H1 (cell line): ENCODE measurements at regions not wholly inside any gene's neighbourhood (a gene's known extent, or its start where the extent isn't known, plus 50 kb on each side); places are given as distances from the start of the nearest gene placed in this dataset.

Experiments used
- CTCF ChIA-PET: fragments of 300-600 bp; sonication (Branson Sonifier 250); formaldehyde crosslinking; loops from one replicate; lab custom pipeline; 2021; ENCODE audit not compliant: partially characterized antibody; lab: Charles Lee
- POLR2A ChIA-PET: fragments of 300-600 bp; sonication (Branson Sonifier 250); formaldehyde crosslinking; loops from one replicate; lab custom pipeline; 2021; ENCODE audit warnings: inconsistent platforms; ENCODE audit not compliant: partially characterized antibody; lab: Charles Lee
- DNase-seq, 2 experiments: peaks; one replicate each; pipeline versions ENCODE4 v3.0.0 to v3.0.0-alpha.2; 2010 to 2022; ENCODE audit warnings: low spot score in 2 of 2, low read depth in 1 of 2, mixed read lengths in 1 of 2
- FAIRE-seq: peaks from 2 replicates; lab custom pipeline; 2011; peaks lifted over from hg19 to GRCh38; lab: Jason Lieb, UNC
- H2AFZ ChIP-seq: 2 replicates; pipeline ENCODE4 v1.8.1; 2012; ENCODE audit warnings: low read length, inconsistent platforms
- H2AK5ac ChIP-seq: 2 replicates; pipeline ENCODE4 v1.6.1; 2013; ENCODE audit warnings: low read depth, low read length
- H2BK120ac ChIP-seq: replicated peaks from 2 replicates; pipeline ENCODE3; 2013; ENCODE audit warnings: low read depth, low read length, inconsistent platforms
- H2BK12ac ChIP-seq: 2 replicates; pipeline ENCODE4 v1.6.1; 2013; ENCODE audit warnings: low read depth, low read length
- H2BK15ac ChIP-seq: 2 replicates; pipeline ENCODE4 v1.6.1; 2013; ENCODE audit warnings: low read length
- H2BK20ac ChIP-seq: 2 replicates; pipeline ENCODE4 v1.6.1; 2013; ENCODE audit warnings: low read length
- H2BK5ac ChIP-seq: 2 replicates; pipeline ENCODE4 v1.6.1; 2013; ENCODE audit warnings: low read depth, low read length
- H3K14ac ChIP-seq: 2 replicates; pipeline ENCODE4 v1.6.1; 2013; ENCODE audit warnings: inconsistent platforms; ENCODE audit not compliant: insufficient read length
- H3K18ac ChIP-seq: 2 replicates; pipeline ENCODE4 v1.6.1; 2013; ENCODE audit warnings: low read length; ENCODE audit errors: extremely low read depth
- H3K23ac ChIP-seq: 2 replicates; pipeline ENCODE4 v1.6.1; 2013; ENCODE audit warnings: inconsistent platforms; ENCODE audit not compliant: insufficient read length
- H3K23me2 ChIP-seq: 2 replicates; pipeline ENCODE4 v1.6.1; 2013; ENCODE audit warnings: low read depth, low read length
- H3K27ac ChIP-seq: 2 replicates; pipeline ENCODE4 v1.6.1; 2011; ENCODE audit warnings: low read depth, low read length, inconsistent platforms
- H3K27me3 ChIP-seq, 4 experiments: replicated peaks in 1 of 4; 1 replicate in 1 of 4; 2 replicates in 3 of 4; pipeline versions ENCODE4 v1.6.1 to v1.8.1; 2011 to 2013; ENCODE audit warnings: low read length in 3 of 4, mild to moderate bottlenecking in 3 of 4, inconsistent platforms in 2 of 4, mixed read lengths in 2 of 4, moderate library complexity in 1 of 4; ENCODE audit not compliant: control insufficient read depth in 3 of 4, insufficient read depth in 3 of 4; ENCODE audit errors: extremely low read depth in 1 of 4
- H3K36me3 ChIP-seq, 4 experiments: 2 replicates each; pipeline versions ENCODE4 v1.6.1 to v1.8.1; 2011 to 2013; ENCODE audit warnings: mild to moderate bottlenecking in 4 of 4, low read length in 3 of 4, moderate library complexity in 2 of 4, control low read depth in 1 of 4, inconsistent platforms in 1 of 4; ENCODE audit not compliant: insufficient read depth in 4 of 4, control insufficient read depth in 2 of 4
- H3K4ac ChIP-seq: replicated peaks from 2 replicates; pipeline ENCODE3; 2013; ENCODE audit warnings: low read length, low read depth, mixed read lengths, inconsistent platforms; ENCODE audit not compliant: insufficient read length
- H3K4me1 ChIP-seq, 4 experiments: replicated peaks in 1 of 4; 1 replicate in 1 of 4; 2 replicates in 3 of 4; pipeline versions ENCODE4 v1.6.1 to v1.8.1; 2011 to 2013; ENCODE audit warnings: low read length in 3 of 4, inconsistent platforms in 2 of 4, mixed read lengths in 1 of 4; ENCODE audit not compliant: insufficient read depth in 4 of 4, control insufficient read depth in 3 of 4
- H3K4me2 ChIP-seq, 2 experiments: 2 replicates each; pipeline versions ENCODE4 v1.6.1 to v1.8.1; 2011 to 2013; ENCODE audit warnings: low read depth in 2 of 2, low read length in 2 of 2, control low read depth in 1 of 2, inconsistent platforms in 1 of 2, mild to moderate bottlenecking in 1 of 2; ENCODE audit not compliant: insufficient read depth in 1 of 2
- H3K4me3 ChIP-seq, 4 experiments: fragments of 200-600, 300-600 bp in 1 of 4; sonication (generic), shearing (Covaris generic), sonication (Bioruptor Twin) in 1 of 4; 2 replicates each; pipeline versions ENCODE4 v1.5.1 to v1.8.1; 2011 to 2016; ENCODE audit warnings: low read length in 4 of 4, low read depth in 3 of 4, control low read depth in 2 of 4, inconsistent platforms in 2 of 4, mild to moderate bottlenecking in 2 of 4, mixed read lengths in 1 of 4, moderate library complexity in 1 of 4; ENCODE audit not compliant: insufficient read depth in 2 of 4; ENCODE audit errors: extremely low read depth in 1 of 4
- H3K56ac ChIP-seq: replicated peaks from 2 replicates; pipeline ENCODE3; 2013; ENCODE audit warnings: low read depth, mild to moderate bottlenecking, mixed read lengths, low read length, inconsistent platforms; ENCODE audit not compliant: insufficient read length
- H3K79me1 ChIP-seq: 2 replicates; pipeline ENCODE4 v1.6.1; 2013; ENCODE audit warnings: low read depth, low read length, control low read depth
- H3K79me2 ChIP-seq, 2 experiments: 2 replicates each; pipeline versions ENCODE4 v1.6.1 to v1.8.1; 2012 to 2013; ENCODE audit warnings: low read length in 2 of 2, mild to moderate bottlenecking in 2 of 2, inconsistent platforms in 1 of 2; ENCODE audit not compliant: insufficient read depth in 2 of 2, control insufficient read depth in 1 of 2
- H3K9ac ChIP-seq, 4 experiments: replicated peaks in 1 of 4; 1 replicate in 1 of 4; 2 replicates in 3 of 4; pipeline versions ENCODE4 v1.6.1 to v1.8.1; 2011 to 2013; ENCODE audit warnings: low read depth in 3 of 4, low read length in 3 of 4, control low read depth in 2 of 4, mild to moderate bottlenecking in 2 of 4, moderate library complexity in 2 of 4, inconsistent platforms in 1 of 4; ENCODE audit errors: extremely low read depth in 1 of 4
- H3K9me3 ChIP-seq, 2 experiments: 2 replicates each; pipeline versions ENCODE4 v1.6.1 to v1.8.1; 2012 to 2013; ENCODE audit warnings: mild to moderate bottlenecking in 2 of 2, moderate library complexity in 2 of 2, control low read depth in 1 of 2, inconsistent platforms in 1 of 2, low read depth in 1 of 2, low read length in 1 of 2, mixed read lengths in 1 of 2; ENCODE audit not compliant: insufficient read depth in 2 of 2
- H4K20me1 ChIP-seq, 2 experiments: replicated peaks in 1 of 2; 2 replicates each; pipeline versions ENCODE3 to v1.8.1; 2011 to 2013; ENCODE audit warnings: inconsistent platforms in 2 of 2, low read length in 2 of 2, mild to moderate bottlenecking in 1 of 2; ENCODE audit not compliant: insufficient read depth in 2 of 2, control insufficient read depth in 1 of 2
- H4K5ac ChIP-seq: 2 replicates; pipeline ENCODE4 v1.6.1; 2013; ENCODE audit warnings: low read length, low read depth, mixed read lengths, inconsistent platforms; ENCODE audit not compliant: insufficient read length
- H4K8ac ChIP-seq: 2 replicates; pipeline ENCODE4 v1.8.0; 2013; ENCODE audit warnings: mild to moderate bottlenecking, moderate library complexity, low read length, inconsistent platforms; ENCODE audit not compliant: insufficient read depth; ENCODE audit errors: extremely low read depth
- H4K91ac ChIP-seq: replicated peaks from 2 replicates; pipeline ENCODE3; 2013; ENCODE audit warnings: low read length, mixed read lengths, inconsistent platforms; ENCODE audit not compliant: insufficient read length
- CBX5 ChIP-seq: fragments of 300-800, 300-1000 bp; sonication (generic); IDR thresholded peaks from 2 replicates; pipeline ENCODE4 v1.7.1; 2016; ENCODE audit warnings: antibody characterized with exemption, low read length, low read depth
- RNF2 ChIP-seq: fragments of 200-900, 300-1000 bp; sonication (generic); IDR thresholded peaks from 2 replicates; pipeline ENCODE4 v1.7.1; 2016; ENCODE audit warnings: borderline replicate concordance, low read depth, mild to moderate bottlenecking, antibody characterized with exemption, low read length; ENCODE audit not compliant: poor library complexity, severe bottlenecking; ENCODE audit errors: missing control alignments
- RXRA ChIP-seq: IDR thresholded peaks from 2 replicates; pipeline ENCODE4 v1.6.1; 2011; ENCODE audit warnings: low read depth, mild to moderate bottlenecking, low read length, moderate library complexity; ENCODE audit not compliant: insufficient read depth
- SP1 ChIP-seq: IDR thresholded peaks from 2 replicates; pipeline ENCODE4 v1.6.1; 2011; ENCODE audit warnings: low read depth, low read length
- TCF12 ChIP-seq: IDR thresholded peaks from 2 replicates; pipeline ENCODE4 v1.6.1; 2011; ENCODE audit warnings: low read depth, mild to moderate bottlenecking, low read length
- WGBS, 2 experiments: shearing (Covaris generic) in 1 of 2; methylation state at CpG; one replicate each; pipeline versions ENCODE4 v1.1.6 to v1.1.7; 2013 to 2015; ENCODE audit warnings: low lambda C conversion rate in 2 of 2, mixed read lengths in 2 of 2, inconsistent platforms in 1 of 2, low coverage in 1 of 2, missing lambda C conversion rate in 1 of 2; ENCODE audit not compliant: insufficient replicate concordance in 2 of 2, insufficient coverage in 1 of 2, insufficient read length in 1 of 2; ENCODE audit errors: extremely low coverage in 1 of 2, missing lambda C conversion rate in 1 of 2; 5-methylcytosine and 5-hydroxymethylcytosine counted together
- TF ChIP-seq, protein P1 (sequence below), 3 experiments: IDR thresholded peaks; 1 replicate in 2 of 3; 2 replicates in 1 of 3; pipeline versions ENCODE4 v1.5.1 to v1.6.1; 2011; ENCODE audit warnings: low read length in 3 of 3, mild to moderate bottlenecking in 3 of 3, inconsistent platforms in 2 of 3, low read depth in 1 of 3, moderate library complexity in 1 of 3; ENCODE audit not compliant: insufficient read depth in 1 of 3; ENCODE audit errors: control extremely low read depth in 1 of 3

DNA sequence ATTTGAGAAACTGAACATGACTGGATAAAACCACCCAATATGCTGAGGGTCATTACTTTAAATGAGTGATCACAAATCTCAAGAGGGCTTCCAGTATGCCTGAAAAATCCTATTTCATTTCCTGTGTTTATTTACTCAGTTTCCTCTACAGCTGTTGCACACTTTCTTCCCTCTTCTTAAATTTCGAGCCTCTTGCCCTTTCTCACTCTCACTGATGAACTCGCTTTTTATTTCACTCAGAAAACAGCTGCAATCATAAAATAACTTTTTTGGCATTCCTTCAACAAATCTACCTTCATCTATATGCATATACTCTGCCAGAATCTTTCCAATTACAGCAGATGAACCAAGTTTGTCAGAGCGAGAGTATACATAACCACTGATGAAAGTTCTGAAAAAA is 101.3 kb downstream of the EIF4E start:
- Histone ChIP-seq H3K79me1 (no peaks in the 10 kb centered on the region), H3K4me2 (no peak overlapping the region), H3K56ac (no peak overlapping the region), H3K27me3 (no peaks in the 10 kb centered on the region), H3K23ac (no peak overlapping the region), H2BK12ac (no peak overlapping the region), H4K91ac (no peak overlapping the region), H3K36me3 (no peaks in the 10 kb centered on the region), H3K9ac (no peak overlapping the region), H2BK15ac (no peak overlapping the region), H3K27ac (no peak overlapping the region), H3K9me3 (no peaks in the 10 kb centered on the region), H2BK120ac (no peak overlapping the region), H3K18ac (no peak overlapping the region), H2BK5ac (no peak overlapping the region), H4K8ac (no peak overlapping the region), H4K5ac (no peak overlapping the region), H3K4me3 (no peak overlapping the region), H3K14ac (no peak overlapping the region), H3K4me1 (no peaks in the 10 kb centered on the region), H3K4ac (no peak overlapping the region), H4K20me1 (no peaks in the 10 kb centered on the region), H3K79me2 (no peaks in the 10 kb centered on the region), H2AK5ac (no peak overlapping the region), H2AFZ (no peak overlapping the region), H3K23me2 (no peaks in the 10 kb centered on the region), H2BK20ac (no peak overlapping the region)
- WGBS, 2 experiments: 76% methylated on average over 3 of the region's 3 CpGs; no CpG with 5 or more reads in 1 of the 2 experiments
- TF ChIP-seq RXRA (no peak), SP1 (no peak), CBX5 (no peak), TCF12 (no peak), RNF2 (no peak)
- TF ChIP-seq, protein P1, sequence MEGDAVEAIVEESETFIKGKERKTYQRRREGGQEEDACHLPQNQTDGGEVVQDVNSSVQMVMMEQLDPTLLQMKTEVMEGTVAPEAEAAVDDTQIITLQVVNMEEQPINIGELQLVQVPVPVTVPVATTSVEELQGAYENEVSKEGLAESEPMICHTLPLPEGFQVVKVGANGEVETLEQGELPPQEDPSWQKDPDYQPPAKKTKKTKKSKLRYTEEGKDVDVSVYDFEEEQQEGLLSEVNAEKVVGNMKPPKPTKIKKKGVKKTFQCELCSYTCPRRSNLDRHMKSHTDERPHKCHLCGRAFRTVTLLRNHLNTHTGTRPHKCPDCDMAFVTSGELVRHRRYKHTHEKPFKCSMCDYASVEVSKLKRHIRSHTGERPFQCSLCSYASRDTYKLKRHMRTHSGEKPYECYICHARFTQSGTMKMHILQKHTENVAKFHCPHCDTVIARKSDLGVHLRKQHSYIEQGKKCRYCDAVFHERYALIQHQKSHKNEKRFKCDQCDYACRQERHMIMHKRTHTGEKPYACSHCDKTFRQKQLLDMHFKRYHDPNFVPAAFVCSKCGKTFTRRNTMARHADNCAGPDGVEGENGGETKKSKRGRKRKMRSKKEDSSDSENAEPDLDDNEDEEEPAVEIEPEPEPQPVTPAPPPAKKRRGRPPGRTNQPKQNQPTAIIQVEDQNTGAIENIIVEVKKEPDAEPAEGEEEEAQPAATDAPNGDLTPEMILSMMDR (IDR thresholded peaks at IDR 0.05; ENCODE audit: control extremely low read depth in 1 of 3, insufficient read depth in 1 of 3, low read depth in 1 of 3, low read length in 3 of 3): no peak
- ChIA-PET POLR2A (no interaction called here), CTCF (no interaction called here)
- FAIRE-seq (no peak), DNase-seq (no peak)
